ENCODE measurements at regions not wholly inside any gene's neighbourhood (a gene's known extent, or its start where the extent isn't known, plus 50 kb on each side); places are given as distances from the start of the nearest gene placed in this dataset. TPM values are rescaled to one million over a fixed set of nuclear protein-coding genes. Genes with fewer than 3 reads are reported as not detected.

- ChIA-PET CTCF (no interaction called here), POLR2A (no interaction called here)
- TF ChIP-seq, protein P1, sequence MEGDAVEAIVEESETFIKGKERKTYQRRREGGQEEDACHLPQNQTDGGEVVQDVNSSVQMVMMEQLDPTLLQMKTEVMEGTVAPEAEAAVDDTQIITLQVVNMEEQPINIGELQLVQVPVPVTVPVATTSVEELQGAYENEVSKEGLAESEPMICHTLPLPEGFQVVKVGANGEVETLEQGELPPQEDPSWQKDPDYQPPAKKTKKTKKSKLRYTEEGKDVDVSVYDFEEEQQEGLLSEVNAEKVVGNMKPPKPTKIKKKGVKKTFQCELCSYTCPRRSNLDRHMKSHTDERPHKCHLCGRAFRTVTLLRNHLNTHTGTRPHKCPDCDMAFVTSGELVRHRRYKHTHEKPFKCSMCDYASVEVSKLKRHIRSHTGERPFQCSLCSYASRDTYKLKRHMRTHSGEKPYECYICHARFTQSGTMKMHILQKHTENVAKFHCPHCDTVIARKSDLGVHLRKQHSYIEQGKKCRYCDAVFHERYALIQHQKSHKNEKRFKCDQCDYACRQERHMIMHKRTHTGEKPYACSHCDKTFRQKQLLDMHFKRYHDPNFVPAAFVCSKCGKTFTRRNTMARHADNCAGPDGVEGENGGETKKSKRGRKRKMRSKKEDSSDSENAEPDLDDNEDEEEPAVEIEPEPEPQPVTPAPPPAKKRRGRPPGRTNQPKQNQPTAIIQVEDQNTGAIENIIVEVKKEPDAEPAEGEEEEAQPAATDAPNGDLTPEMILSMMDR (IDR thresholded peaks at IDR 0.05; ENCODE audit: low read depth, low read length), result no peak
These were observed 57.7 kb upstream of the PTPRT start for GRCh38 chr20:43247361-43247760.

GRCh38 chr20:43244647-43245046 is 54.9 kb upstream of the PTPRT start:
- ChIA-PET CTCF (no interaction called here), POLR2A (no interaction called here)
- TF ChIP-seq, protein P1 (IDR thresholded peaks at IDR 0.05; ENCODE audit: low read depth, low read length), result no peak
- H3K27ac ChIP-seq (ENCODE audit: low read depth, low read length), result no peak overlapping the region
- no peak overlapping the region for H3K4me3 ChIP-seq (ENCODE audit: low read depth, low read length)
- no peaks in the 10 kb centered on the region for H3K9me3 ChIP-seq (ENCODE audit: control insufficient read depth, insufficient read depth, low read length)
- H3K27me3 ChIP-seq (ENCODE audit: control insufficient read depth, insufficient read depth, low read length), result no peaks in the 10 kb centered on the region
- no peak for DNase-seq (ENCODE audit: low read depth, low spot score)

More at GRCh38 chr20:43247361-43247760, 57.7 kb upstream of the PTPRT start:
- no peaks in the 10 kb centered on the region for H3K9me3 ChIP-seq (ENCODE audit: control insufficient read depth, insufficient read depth, low read length)
- no peaks in the 10 kb centered on the region for H3K27me3 ChIP-seq (ENCODE audit: control insufficient read depth, insufficient read depth, low read length)
- H3K4me3 ChIP-seq (ENCODE audit: low read depth, low read length), result no peak overlapping the region
- no peak overlapping the region for H3K27ac ChIP-seq (ENCODE audit: low read depth, low read length)
- DNase-seq (ENCODE audit: low read depth, low spot score), result no peak

- ChIA-PET POLR2A (no interaction called here), CTCF (no interaction called here)
- no peak for DNase-seq (ENCODE audit: low read depth, low spot score)
- no peak overlapping the region for H3K27ac ChIP-seq (ENCODE audit: low read depth, low read length)
- no peaks in the 10 kb centered on the region for H3K27me3 ChIP-seq (ENCODE audit: control insufficient read depth, insufficient read depth, low read length)
- H3K4me3 ChIP-seq (ENCODE audit: low read depth, low read length), result no peak overlapping the region
- H3K9me3 ChIP-seq (ENCODE audit: control insufficient read depth, insufficient read depth, low read length), result no peaks in the 10 kb centered on the region
- TF ChIP-seq, protein P1 (IDR thresholded peaks at IDR 0.05; ENCODE audit: low read depth, low read length), result 0 out of 2 replicates have a peak, but pooled peaks have one; percentile 10
These were observed 54.1 kb upstream of the PTPRT start for GRCh38 chr20:43243672-43244269.

DNA sequence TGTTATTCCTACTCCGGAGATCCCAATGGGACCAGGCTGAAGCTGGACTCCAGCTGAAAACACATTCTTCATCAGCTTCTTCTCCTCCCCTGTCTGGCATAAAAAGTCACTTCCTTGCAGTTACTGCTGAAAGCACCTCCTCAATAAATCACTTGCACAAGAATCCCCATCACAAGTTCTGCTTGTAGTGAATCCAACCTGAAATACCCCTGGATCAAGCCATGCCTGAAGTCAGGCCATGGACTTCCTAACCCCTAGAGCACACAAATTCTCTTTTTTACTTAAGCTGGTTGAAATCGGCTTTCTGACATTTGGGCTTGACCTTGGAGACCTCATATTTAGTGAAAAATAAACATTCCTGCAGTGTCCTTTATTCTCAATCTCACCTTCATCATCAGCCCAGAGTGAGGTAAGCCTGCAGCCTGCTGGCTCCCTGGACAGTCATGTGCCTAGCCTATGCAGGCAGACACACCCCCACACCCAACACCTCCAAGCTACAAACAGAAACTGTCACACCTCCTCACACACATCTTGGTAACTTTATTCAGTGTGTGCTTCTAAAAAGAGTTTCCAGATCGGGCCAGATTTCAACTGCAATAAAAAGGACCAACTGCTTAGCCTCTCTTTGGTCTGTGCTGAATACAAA is 51.5 kb upstream of the PTPRT start:
- POLR2A ChIA-PET, result no interaction called here

More for the DNA sequence above, 51.5 kb upstream of the PTPRT start:
- CTCF ChIA-PET, result no interaction called here
- DNase-seq (ENCODE audit: low read depth, low spot score), result no peak
- Histone ChIP-seq H3K4me3 (ENCODE audit: low read depth, low read length) (no peak overlapping the region), H3K27ac (ENCODE audit: low read depth, low read length) (no peak overlapping the region), H3K27me3 (ENCODE audit: control insufficient read depth, insufficient read depth, low read length) (no peaks in the 10 kb centered on the region), H3K9me3 (ENCODE audit: control insufficient read depth, insufficient read depth, low read length) (no peaks in the 10 kb centered on the region)
- TF ChIP-seq, protein P1 (IDR thresholded peaks at IDR 0.05; ENCODE audit: low read depth, low read length), result no peak

Small RNAs in the stretch of these regions (small RNA-seq; reads per million reads assigned to genes)
- not detected for gene RF00426 (ENCODE audit: insufficient read length, low read depth)

All from AG04450 (cell line).